A673 (cell line): ENCODE measurements at regions not wholly inside any gene's neighbourhood (a gene's known extent, or its start where the extent isn't known, plus 50 kb on each side); places are given as distances from the start of the nearest gene placed in this dataset.

Source experiments
- CTCF ChIP-seq: fragments of 300-800, 200-600 bp; sonication (generic); conservative IDR thresholded peaks from 2 replicates; pipeline ENCODE4 v1.5.1; 2017; ENCODE audit warnings: low read depth, mild to moderate bottlenecking, antibody characterized with exemption, low read length, moderate library complexity, mixed read lengths
- EZH2 ChIP-seq: fragments of 200-600 bp; sonication (generic); IDR thresholded peaks from 2 replicates; pipeline ENCODE4 v1.6.1; 2017; ENCODE audit warnings: borderline replicate concordance, low read depth, mild to moderate bottlenecking, mixed read lengths, antibody characterized with exemption, low read length; ENCODE audit not compliant: poor library complexity, severe bottlenecking

DNA sequence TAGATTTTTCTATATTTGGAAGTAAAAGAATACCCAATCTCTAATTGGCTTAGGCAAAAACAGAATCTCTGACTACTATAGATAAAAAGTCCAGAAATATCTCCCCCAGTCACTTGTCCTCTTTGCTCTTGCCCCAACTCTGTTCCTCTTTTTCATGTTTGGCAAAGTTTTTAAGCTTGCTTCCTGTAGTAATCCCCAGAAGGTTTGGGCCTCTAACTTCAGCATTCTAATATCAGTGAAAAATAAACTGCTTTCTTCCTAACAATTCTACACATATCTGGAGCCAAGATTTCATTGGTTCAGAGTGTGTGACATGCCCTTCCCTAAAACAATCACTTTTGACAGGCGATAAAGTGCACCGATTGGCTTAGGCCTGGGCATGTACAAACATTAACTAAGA is 1680.3 kb downstream of the MAT2B start:
- TF ChIP-seq CTCF: no peak
- TF ChIP-seq EZH2: no peak
